H9 (cell line): ENCODE measurements at regions not wholly inside any gene's neighbourhood (a gene's known extent, or its start where the extent isn't known, plus 50 kb on each side); places are given as distances from the start of the nearest gene placed in this dataset.

Experiments
- DNase-seq: peaks from one replicate; pipeline ENCODE4 v3.0.0-alpha.2; 2017
- H2AFZ ChIP-seq: one replicate; pipeline ENCODE4 v1.6.1; 2013; ENCODE audit warnings: mild to moderate bottlenecking, low read length, control low read depth, moderate library complexity
- H2AK5ac ChIP-seq: 2 replicates; pipeline ENCODE4 v1.6.1; 2013; ENCODE audit warnings: low read length, control low read depth, mixed read lengths; ENCODE audit not compliant: insufficient read length
- H2BK120ac ChIP-seq: one replicate; pipeline ENCODE4 v1.6.1; 2013; ENCODE audit warnings: low read depth, mild to moderate bottlenecking, low read length, control low read depth, inconsistent platforms; ENCODE audit not compliant: poor library complexity, severe bottlenecking
- H2BK12ac ChIP-seq: 2 replicates; pipeline ENCODE4 v1.6.1; 2013; ENCODE audit warnings: low read length, control low read depth, mixed read lengths, low read depth; ENCODE audit not compliant: insufficient read length
- H2BK15ac ChIP-seq: 2 replicates; pipeline ENCODE4 v1.6.1; 2013; ENCODE audit warnings: low read depth, low read length, control low read depth
- H2BK20ac ChIP-seq: one replicate; pipeline ENCODE4 v1.6.1; 2013; ENCODE audit warnings: low read depth, mild to moderate bottlenecking, low read length, control low read depth, inconsistent platforms; ENCODE audit not compliant: poor library complexity, severe bottlenecking
- H2BK5ac ChIP-seq: 2 replicates; pipeline ENCODE4 v1.6.1; 2013; ENCODE audit warnings: low read length, control low read depth, mixed read lengths; ENCODE audit not compliant: insufficient read length
- H3K14ac ChIP-seq: 2 replicates; pipeline ENCODE4 v1.6.1; 2013; ENCODE audit warnings: low read length, control low read depth; ENCODE audit not compliant: insufficient read depth
- H3K18ac ChIP-seq: 2 replicates; pipeline ENCODE4 v1.6.1; 2013; ENCODE audit warnings: low read depth, mild to moderate bottlenecking, mixed read lengths, low read length, control low read depth; ENCODE audit not compliant: insufficient read length
- H3K23ac ChIP-seq: 2 replicates; pipeline ENCODE4 v1.6.1; 2013; ENCODE audit warnings: low read length, control low read depth, mixed read lengths, low read depth; ENCODE audit not compliant: insufficient read length
- H3K23me2 ChIP-seq: 2 replicates; pipeline ENCODE4 v1.6.1; 2013; ENCODE audit warnings: low read depth, mild to moderate bottlenecking, mixed read lengths, low read length, control low read depth; ENCODE audit not compliant: insufficient read length, poor library complexity, severe bottlenecking
- H3K27ac ChIP-seq: 2 replicates; pipeline ENCODE4 v1.5.1; 2013; ENCODE audit warnings: low read length, control low read depth, mixed read lengths, low read depth; ENCODE audit not compliant: insufficient read length
- H3K27me3 ChIP-seq: 2 replicates; pipeline ENCODE4 v1.6.1; 2013; ENCODE audit warnings: low read length, control low read depth, inconsistent platforms; ENCODE audit not compliant: insufficient read depth
- H3K4ac ChIP-seq: 2 replicates; pipeline ENCODE4 v1.6.1; 2013; ENCODE audit warnings: low read depth, mild to moderate bottlenecking, control low read depth, inconsistent platforms, low read length, moderate library complexity
- H3K4me1 ChIP-seq: 2 replicates; pipeline ENCODE4 v1.6.1; 2013; ENCODE audit warnings: low read length, control low read depth, inconsistent platforms; ENCODE audit not compliant: insufficient read depth
- H3K4me2 ChIP-seq: 2 replicates; pipeline ENCODE4 v1.6.1; 2013; ENCODE audit warnings: low read length, control low read depth, mixed read lengths; ENCODE audit not compliant: insufficient read length, insufficient read depth
- H3K56ac ChIP-seq: 2 replicates; pipeline ENCODE4 v1.6.1; 2013; ENCODE audit warnings: low read depth, mild to moderate bottlenecking, mixed read lengths, low read length, control low read depth; ENCODE audit not compliant: insufficient read length
- H3K79me1 ChIP-seq: 2 replicates; pipeline ENCODE4 v1.6.1; 2013; ENCODE audit warnings: low read depth, mild to moderate bottlenecking, moderate library complexity, low read length, control low read depth, inconsistent platforms; ENCODE audit not compliant: insufficient read depth, poor library complexity, severe bottlenecking
- H3K79me2 ChIP-seq: 2 replicates; pipeline ENCODE4 v1.6.1; 2013; ENCODE audit warnings: low read length, control low read depth, inconsistent platforms; ENCODE audit not compliant: insufficient read depth
- H3K9ac ChIP-seq: 2 replicates; pipeline ENCODE4 v1.6.1; 2013; ENCODE audit warnings: low read length, control low read depth, mixed read lengths; ENCODE audit not compliant: insufficient read length; ENCODE audit errors: extremely low read depth
- H3K9me3 ChIP-seq: one replicate; pipeline ENCODE4 v1.6.1; 2013; ENCODE audit warnings: low read depth, low read length, inconsistent platforms; ENCODE audit not compliant: control insufficient read depth
- H3T11ph ChIP-seq: one replicate; pipeline ENCODE4 v1.6.1; 2013; ENCODE audit warnings: mild to moderate bottlenecking, low read length, control low read depth, inconsistent platforms
- H4K20me1 ChIP-seq: one replicate; pipeline ENCODE4 v1.6.1; 2013; ENCODE audit not compliant: control insufficient read depth, insufficient read length, insufficient read depth
- H4K5ac ChIP-seq: 2 replicates; pipeline ENCODE4 v1.6.1; 2013; ENCODE audit warnings: low read depth, mild to moderate bottlenecking, mixed read lengths, low read length, control low read depth; ENCODE audit not compliant: insufficient read length
- H4K8ac ChIP-seq: replicated peaks from 2 replicates; pipeline ENCODE4 v1.6.1; 2013; ENCODE audit warnings: low read length, control low read depth, mixed read lengths, low read depth; ENCODE audit not compliant: insufficient read length
- H4K91ac ChIP-seq: 2 replicates; pipeline ENCODE4 v1.6.1; 2013; ENCODE audit warnings: low read depth, mild to moderate bottlenecking, moderate library complexity, mixed read lengths, low read length, control low read depth; ENCODE audit not compliant: insufficient read length
- H3K27ac Mint-ChIP-seq, 3 experiments: 2 replicates in 2 of 3; 3 replicates in 1 of 3; pipeline ENCODE4 v1.8.0; 2020 to 2021; ENCODE audit warnings: mixed read lengths in 3 of 3, mild to moderate bottlenecking in 1 of 3, moderate library complexity in 1 of 3
- H3K27me3 Mint-ChIP-seq: 2 replicates; pipeline ENCODE4 v1.8.0; 2021; ENCODE audit warnings: low read depth, mild to moderate bottlenecking, moderate library complexity, mixed read lengths
- H3K36me3 Mint-ChIP-seq, 3 experiments: 2 replicates in 2 of 3; 3 replicates in 1 of 3; pipeline ENCODE4 v1.8.0; 2020 to 2021; ENCODE audit warnings: low read depth in 3 of 3, mixed read lengths in 3 of 3; ENCODE audit not compliant: insufficient read depth in 1 of 3
- H3K4me1 Mint-ChIP-seq, 2 experiments: 2 replicates each; pipeline ENCODE4 v1.8.0; 2020; ENCODE audit warnings: mixed read lengths in 2 of 2
- H3K4me3 Mint-ChIP-seq, 2 experiments: 2 replicates in 1 of 2; 3 replicates in 1 of 2; pipeline ENCODE4 v1.8.0; 2020 to 2021; ENCODE audit warnings: mild to moderate bottlenecking in 2 of 2, mixed read lengths in 2 of 2, moderate library complexity in 1 of 2
- H3K9me3 Mint-ChIP-seq, 2 experiments: 2 replicates in 1 of 2; 3 replicates in 1 of 2; pipeline ENCODE4 v1.8.0; 2020; ENCODE audit warnings: mild to moderate bottlenecking in 2 of 2, mixed read lengths in 2 of 2, moderate library complexity in 1 of 2
- CTCF ChIP-seq: fragments of 200-600 bp; sonication (generic); conservative IDR thresholded peaks from 3 replicates; pipeline ENCODE4 v1.8.0; 2021; ENCODE audit warnings: antibody characterized with exemption, mild to moderate bottlenecking
- WGBS: extraction: QIAGEN DNeasy Blood & Tissue Kit; methylation state at CpG from one replicate; pipeline ENCODE4 v1.1.7; 2013; ENCODE audit warnings: missing lambda C conversion rate, low lambda C conversion rate, mixed read lengths; ENCODE audit not compliant: insufficient read length; ENCODE audit errors: extremely low coverage; 5-methylcytosine and 5-hydroxymethylcytosine counted together

DNA sequence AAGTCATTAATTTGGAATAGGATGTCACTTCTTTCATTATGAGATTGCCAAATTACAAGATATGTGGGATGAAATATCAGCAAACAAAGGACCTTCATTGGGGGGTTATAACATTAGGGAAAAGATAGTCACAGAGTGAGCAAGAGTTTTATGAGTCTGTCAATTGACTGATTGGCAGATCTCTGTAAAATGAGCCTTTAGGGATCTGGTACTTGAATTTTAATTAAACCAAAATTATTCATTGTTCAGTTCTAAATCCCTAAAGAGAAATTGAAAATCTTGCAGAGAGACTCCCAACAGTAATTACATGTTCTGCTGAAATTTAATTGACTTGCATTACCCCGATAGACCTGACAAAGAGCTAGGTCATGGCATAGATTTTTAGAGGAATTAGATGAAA, 768.1 kb upstream of the SPRY2 start:
- no peak overlapping the region for H4K8ac ChIP-seq
- H3K23me2 ChIP-seq = no peaks in the 10 kb centered on the region
- no peak overlapping the region for H3K4ac ChIP-seq
- Mint-ChIP-seq H3K27me3 (no peaks in the 10 kb centered on the region), H3K4me1 (no peaks in the 10 kb centered on the region; a peak in 1 of 4 replicates), H3K9me3 (no peaks in the 10 kb centered on the region), H3K27ac (no peak overlapping the region), H3K4me3 (no peak overlapping the region), H3K36me3 (no peaks in the 10 kb centered on the region; a peak in 1 of 7 replicates)
- no CpG with 5 or more reads among the region's 1 CpG for WGBS
- no peak overlapping the region for H3K27ac ChIP-seq
- H3K27me3 ChIP-seq = no peaks in the 10 kb centered on the region
- no peak overlapping the region for H2AFZ ChIP-seq
- H2BK15ac ChIP-seq = no peak overlapping the region
- no peak for TF ChIP-seq CTCF
- H3K9ac ChIP-seq = no peak overlapping the region
- H2AK5ac ChIP-seq = no peak overlapping the region
- H4K20me1 ChIP-seq = no peaks in the 10 kb centered on the region
- H2BK120ac ChIP-seq = no peak overlapping the region
- no peaks in the 10 kb centered on the region for H3K4me1 ChIP-seq
- no peak overlapping the region for H3T11ph ChIP-seq
- H3K14ac ChIP-seq = no peak overlapping the region
- H2BK20ac ChIP-seq = no peak overlapping the region
- no peak overlapping the region for H3K4me2 ChIP-seq
- no peak overlapping the region for H2BK5ac ChIP-seq
- no peak overlapping the region for H3K56ac ChIP-seq
- no peak overlapping the region for H4K91ac ChIP-seq
- no peak overlapping the region for H4K5ac ChIP-seq
- H2BK12ac ChIP-seq = no peak overlapping the region
- H3K9me3 ChIP-seq = no peaks in the 10 kb centered on the region
- H3K23ac ChIP-seq = no peak overlapping the region
- no peaks in the 10 kb centered on the region for H3K79me2 ChIP-seq
- H3K79me1 ChIP-seq = no peaks in the 10 kb centered on the region
- no peak for DNase-seq
- no peak overlapping the region for H3K18ac ChIP-seq
